Skeletal muscle tissue (tissue), 3 donors: ENCODE measurements at regions not wholly inside any gene's neighbourhood (a gene's known extent, or its start where the extent isn't known, plus 50 kb on each side); places are given as distances from the start of the nearest gene placed in this dataset.
"Not testable (repeated sequence)": the region's sequence is repeated elsewhere in the genome, so short reads cannot be mapped to it uniquely, and the experiment has no call there.

Source experiments
- H3K27ac ChIP-seq: one replicate; pipeline ENCODE4 v1.7.0; 2013; ENCODE audit warnings: mild to moderate bottlenecking, low read depth, low read length, inconsistent platforms
- H3K27me3 ChIP-seq, 3 donors: one replicate each; pipeline ENCODE4 v1.7.0; 2013; ENCODE audit warnings: low read length in 3 of 3; ENCODE audit not compliant: control insufficient read depth in 3 of 3, insufficient read depth in 3 of 3
- H3K36me3 ChIP-seq, 3 donors: one replicate each; pipeline ENCODE4 v1.7.0; 2013; ENCODE audit warnings: low read length in 3 of 3; ENCODE audit not compliant: control insufficient read depth in 3 of 3, insufficient read depth in 3 of 3
- H3K4me1 ChIP-seq, 3 donors: one replicate each; pipeline ENCODE4 v1.7.0; 2013; ENCODE audit warnings: low read length in 3 of 3, mild to moderate bottlenecking in 3 of 3; ENCODE audit not compliant: control insufficient read depth in 3 of 3, insufficient read depth in 3 of 3
- H3K4me3 ChIP-seq, 3 donors: one replicate each; pipeline ENCODE4 v1.7.0; 2013; ENCODE audit warnings: low read length in 3 of 3
- H3K9ac ChIP-seq, 3 donors: one replicate each; pipeline ENCODE4 v1.7.0; 2013; ENCODE audit warnings: low read length in 3 of 3, mild to moderate bottlenecking in 3 of 3, moderate library complexity in 2 of 3, low read depth in 1 of 3
- H3K9me3 ChIP-seq, 3 donors: one replicate each; pipeline ENCODE4 v1.7.0; 2013; ENCODE audit warnings: low read length in 3 of 3; ENCODE audit not compliant: control insufficient read depth in 3 of 3
- donor health status: Osteomylitis.

- Histone ChIP-seq H3K9me3 (no peaks in the 10 kb centered on the region), H3K4me3 (no peak overlapping the region), H3K9ac (no peak overlapping the region), H3K4me1 (no peaks in the 10 kb centered on the region), H3K36me3 (no peaks in the 10 kb centered on the region), H3K27me3 (no peaks in the 10 kb centered on the region), H3K27ac (no peak overlapping the region)
These were observed 1777.9 kb downstream of the ARAP2 start for GRCh38 chr4:34466411-34466810.

GRCh38 chr4:34469516-34469915 is 1774.8 kb downstream of the ARAP2 start:
- no peak overlapping the region for H3K4me3 ChIP-seq
- H3K9ac ChIP-seq, result no peak overlapping the region
- no peaks in the 10 kb centered on the region for H3K36me3 ChIP-seq
- H3K9me3 ChIP-seq, result no peaks in the 10 kb centered on the region
- no peaks in the 10 kb centered on the region for H3K4me1 ChIP-seq
- H3K27me3 ChIP-seq, result no peaks in the 10 kb centered on the region
- no peak overlapping the region for H3K27ac ChIP-seq

GRCh38 chr4:34485252-34485651 is 1759.1 kb downstream of the ARAP2 start:
- no peaks in the 10 kb centered on the region for H3K27me3 ChIP-seq
- H3K36me3 ChIP-seq, result no peaks in the 10 kb centered on the region
- no peaks in the 10 kb centered on the region for H3K9me3 ChIP-seq
- H3K4me3 ChIP-seq, result no peak overlapping the region
- no peak overlapping the region for H3K9ac ChIP-seq
- no peak overlapping the region for H3K27ac ChIP-seq
- H3K4me1 ChIP-seq, result no peaks in the 10 kb centered on the region

GRCh38 chr4:34486461-34487363 is 1757.6 kb downstream of the ARAP2 start:
- no peaks in the 10 kb centered on the region for H3K4me1 ChIP-seq
- H3K36me3 ChIP-seq, result no peaks in the 10 kb centered on the region
- H3K27me3 ChIP-seq, result no peaks in the 10 kb centered on the region
- no peak overlapping the region for H3K9ac ChIP-seq
- H3K9me3 ChIP-seq, result no peaks in the 10 kb centered on the region
- no peak overlapping the region for H3K27ac ChIP-seq
- no peak overlapping the region for H3K4me3 ChIP-seq

GRCh38 chr4:34492414-34492813 is 1751.9 kb downstream of the ARAP2 start:
- H3K4me1 ChIP-seq, result no peaks in the 10 kb centered on the region
- H3K9me3 ChIP-seq, result no peaks in the 10 kb centered on the region
- H3K36me3 ChIP-seq, result no peaks in the 10 kb centered on the region
- no peaks in the 10 kb centered on the region for H3K27me3 ChIP-seq
- H3K9ac ChIP-seq, result no peak overlapping the region
- H3K27ac ChIP-seq, result no peak overlapping the region
- H3K4me3 ChIP-seq, result no peak overlapping the region

- Histone ChIP-seq H3K27me3 (no peaks in the 10 kb centered on the region), H3K9ac (no peak overlapping the region), H3K4me3 (no peak overlapping the region), H3K4me1 (no peaks in the 10 kb centered on the region), H3K9me3 (no peaks in the 10 kb centered on the region), H3K27ac (no peak overlapping the region), H3K36me3 (no peaks in the 10 kb centered on the region)
These were observed 1742.2 kb downstream of the ARAP2 start for GRCh38 chr4:34502086-34502485.

GRCh38 chr4:34504731-34505130 is 1739.6 kb downstream of the ARAP2 start:
- not testable (repeated sequence) for H3K9me3 ChIP-seq, H3K36me3 ChIP-seq, H3K4me3 ChIP-seq, H3K27ac ChIP-seq, H3K4me1 ChIP-seq, H3K9ac ChIP-seq, H3K27me3 ChIP-seq

- not testable (repeated sequence) for H3K27me3 ChIP-seq, H3K9me3 ChIP-seq, H3K4me3 ChIP-seq, H3K4me1 ChIP-seq, H3K36me3 ChIP-seq, H3K9ac ChIP-seq, H3K27ac ChIP-seq
These were observed 1737.7 kb downstream of the ARAP2 start for GRCh38 chr4:34506511-34507092.

GRCh38 chr4:34512616-34513015 is 1731.7 kb downstream of the ARAP2 start:
- no peak overlapping the region for H3K27ac ChIP-seq
- no peaks in the 10 kb centered on the region for H3K36me3 ChIP-seq
- H3K9me3 ChIP-seq, result peaks cover 0 to 4% (median 0%) of the 10 kb centered on the region in 3 donors
- no peaks in the 10 kb centered on the region for H3K27me3 ChIP-seq
- H3K4me1 ChIP-seq, result no peaks in the 10 kb centered on the region
- no peak overlapping the region for H3K4me3 ChIP-seq
- H3K9ac ChIP-seq, result no peak overlapping the region

GRCh38 chr4:34516524-34516923 is 1727.8 kb downstream of the ARAP2 start:
- Histone ChIP-seq H3K27me3 (no peaks in the 10 kb centered on the region), H3K36me3 (no peaks in the 10 kb centered on the region), H3K9me3 (peaks cover 0 to 4% (median 0%) of the 10 kb centered on the region in 3 donors), H3K9ac (no peak overlapping the region), H3K4me1 (no peaks in the 10 kb centered on the region), H3K27ac (no peak overlapping the region), H3K4me3 (no peak overlapping the region)
